ENCODE measurements at regions not wholly inside any gene's neighbourhood (a gene's known extent, or its start where the extent isn't known, plus 50 kb on each side); places are given as distances from the start of the nearest gene placed in this dataset.

DNA sequence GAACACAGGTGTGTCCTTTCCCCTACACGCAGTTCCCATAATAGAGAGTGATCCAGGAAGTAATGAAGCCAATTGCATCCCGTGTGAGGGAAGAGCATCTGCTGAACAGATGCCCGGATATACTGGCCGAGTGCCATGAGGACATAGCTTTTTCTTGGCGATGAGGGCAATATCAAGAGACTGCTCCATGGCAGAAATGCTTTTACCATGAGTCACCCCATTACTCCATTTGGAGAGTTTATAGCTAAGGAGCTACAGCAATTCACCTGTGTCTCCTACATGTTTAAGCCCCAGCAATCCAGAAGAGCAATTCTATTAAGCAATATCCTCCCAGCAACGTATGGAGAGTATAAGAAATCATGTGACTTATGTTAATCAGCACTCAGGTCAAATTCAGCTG is 222.0 kb upstream of the KLF4 start:
- TF ChIP-seq CTCF (IDR thresholded peaks at IDR 0.05) (no peak), POLR2A (IDR thresholded peaks at IDR 0.05) (no peak)

Data from adrenal gland (tissue), 5 donors.